ENCODE measurements at regions not wholly inside any gene's neighbourhood (a gene's known extent, or its start where the extent isn't known, plus 50 kb on each side); places are given as distances from the start of the nearest gene placed in this dataset.

DNA sequence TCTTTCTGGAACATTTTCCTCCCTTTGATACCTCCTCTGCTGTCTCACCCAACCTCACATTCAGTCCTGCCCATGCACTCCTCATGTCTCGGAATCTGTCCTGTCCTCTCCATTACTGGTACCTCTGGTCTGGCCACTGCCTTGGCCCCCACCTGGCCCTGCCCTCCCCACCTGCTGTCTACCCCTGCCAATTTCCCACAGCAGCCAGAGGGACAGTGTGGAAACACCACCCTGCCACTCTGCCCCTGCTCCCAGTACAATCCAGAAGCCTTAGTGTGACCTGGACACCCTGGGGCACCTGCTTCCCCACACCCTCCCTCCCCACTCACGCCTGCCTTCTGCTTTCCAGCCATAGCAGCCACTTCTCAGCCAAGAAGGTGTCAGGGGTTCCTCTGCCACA is 534.4 kb downstream of the MATN1 start:
- CTCF ChIA-PET: no interaction called here
- POLR2A ChIA-PET: no interaction called here
- no peak for DNase-seq (ENCODE audit: extremely low spot score)
- TF ChIP-seq, protein P1, sequence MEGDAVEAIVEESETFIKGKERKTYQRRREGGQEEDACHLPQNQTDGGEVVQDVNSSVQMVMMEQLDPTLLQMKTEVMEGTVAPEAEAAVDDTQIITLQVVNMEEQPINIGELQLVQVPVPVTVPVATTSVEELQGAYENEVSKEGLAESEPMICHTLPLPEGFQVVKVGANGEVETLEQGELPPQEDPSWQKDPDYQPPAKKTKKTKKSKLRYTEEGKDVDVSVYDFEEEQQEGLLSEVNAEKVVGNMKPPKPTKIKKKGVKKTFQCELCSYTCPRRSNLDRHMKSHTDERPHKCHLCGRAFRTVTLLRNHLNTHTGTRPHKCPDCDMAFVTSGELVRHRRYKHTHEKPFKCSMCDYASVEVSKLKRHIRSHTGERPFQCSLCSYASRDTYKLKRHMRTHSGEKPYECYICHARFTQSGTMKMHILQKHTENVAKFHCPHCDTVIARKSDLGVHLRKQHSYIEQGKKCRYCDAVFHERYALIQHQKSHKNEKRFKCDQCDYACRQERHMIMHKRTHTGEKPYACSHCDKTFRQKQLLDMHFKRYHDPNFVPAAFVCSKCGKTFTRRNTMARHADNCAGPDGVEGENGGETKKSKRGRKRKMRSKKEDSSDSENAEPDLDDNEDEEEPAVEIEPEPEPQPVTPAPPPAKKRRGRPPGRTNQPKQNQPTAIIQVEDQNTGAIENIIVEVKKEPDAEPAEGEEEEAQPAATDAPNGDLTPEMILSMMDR (IDR thresholded peaks at IDR 0.05; ENCODE audit: control extremely low read depth, extremely low read depth, low read depth, missing control alignments): no peak

DNA sequence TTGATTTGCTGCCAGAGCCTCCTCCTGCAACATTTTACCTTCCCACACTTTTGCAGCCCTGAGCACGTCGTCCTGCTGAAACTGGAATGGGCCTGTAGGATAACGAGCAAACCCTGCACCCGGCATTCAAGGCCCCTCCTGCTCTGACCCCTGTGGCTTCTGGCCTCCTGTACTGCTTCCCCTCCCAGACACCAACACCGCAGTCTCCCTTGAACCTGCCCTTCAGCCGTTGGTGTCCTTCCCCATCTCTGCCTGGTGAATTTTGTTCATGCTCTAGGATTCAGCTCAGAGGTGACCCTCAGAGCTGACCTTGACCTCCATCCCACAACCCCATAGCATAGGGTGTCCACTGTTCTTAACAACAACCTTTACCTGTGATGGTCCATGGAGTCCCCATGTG is 535.1 kb downstream of the MATN1 start:
- ChIA-PET POLR2A (no interaction called here), CTCF (no interaction called here)
- TF ChIP-seq, protein P1 (IDR thresholded peaks at IDR 0.05; ENCODE audit: control extremely low read depth, extremely low read depth, low read depth, missing control alignments): no peak
- no peak for DNase-seq (ENCODE audit: extremely low spot score)

DNA sequence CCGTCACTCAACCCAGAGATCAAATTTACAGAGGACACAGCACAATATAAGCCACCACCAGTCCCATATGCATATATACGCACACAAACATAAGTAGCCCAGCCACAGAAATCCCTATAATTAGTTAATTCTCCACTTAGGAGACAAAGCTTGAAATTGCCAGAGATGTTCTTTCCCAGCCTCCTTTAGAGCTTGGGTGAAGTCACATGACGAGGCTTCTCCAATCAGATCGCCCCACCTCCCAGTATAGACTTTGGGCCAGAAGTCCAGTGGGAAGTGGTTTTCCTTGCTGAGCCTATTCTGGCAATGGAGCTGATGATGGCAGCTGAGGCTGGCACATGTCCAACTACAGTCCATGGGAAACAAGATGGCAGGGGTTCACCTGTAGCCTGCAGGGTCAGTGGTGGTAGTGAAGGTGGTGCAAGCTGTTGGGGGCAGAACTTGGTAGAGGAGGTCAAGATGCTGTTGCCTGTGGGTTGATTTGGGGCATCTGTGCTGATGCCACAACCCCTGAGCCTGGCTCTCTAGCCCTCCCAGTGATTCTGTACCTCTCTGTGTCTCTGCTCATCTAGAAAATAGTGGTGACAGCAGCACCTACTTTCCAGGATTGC is 535.9 kb downstream of the MATN1 start:
- no peak for DNase-seq (ENCODE audit: extremely low spot score)
- TF ChIP-seq, protein P1 (IDR thresholded peaks at IDR 0.05; ENCODE audit: control extremely low read depth, extremely low read depth, low read depth, missing control alignments): no peak
- ChIA-PET CTCF (no interaction called here), POLR2A (no interaction called here)

DNA sequence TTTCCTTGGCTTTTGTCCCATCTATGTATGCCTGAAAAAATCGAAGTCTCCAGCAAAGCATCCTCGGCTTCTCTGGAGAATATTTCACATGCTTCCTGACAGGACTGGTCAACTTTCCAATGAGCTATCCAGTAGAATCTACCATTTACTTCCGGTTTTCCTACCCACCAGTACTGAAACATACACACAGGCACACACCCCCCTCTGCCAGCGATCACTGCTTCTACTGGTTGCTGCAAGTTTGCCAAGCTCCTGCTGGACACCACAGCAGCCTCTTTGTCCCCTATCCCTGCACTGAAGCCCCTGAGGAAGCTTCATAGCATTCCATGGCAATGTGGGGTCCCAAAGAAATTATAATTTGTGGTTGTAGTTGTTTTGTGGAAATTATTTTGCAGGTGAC is 536.8 kb downstream of the MATN1 start:
- DNase-seq (ENCODE audit: extremely low spot score): no peak
- CTCF ChIA-PET: no interaction called here
- TF ChIP-seq, protein P1 (IDR thresholded peaks at IDR 0.05; ENCODE audit: control extremely low read depth, extremely low read depth, low read depth, missing control alignments): no peak
- POLR2A ChIA-PET: no interaction called here

DNA sequence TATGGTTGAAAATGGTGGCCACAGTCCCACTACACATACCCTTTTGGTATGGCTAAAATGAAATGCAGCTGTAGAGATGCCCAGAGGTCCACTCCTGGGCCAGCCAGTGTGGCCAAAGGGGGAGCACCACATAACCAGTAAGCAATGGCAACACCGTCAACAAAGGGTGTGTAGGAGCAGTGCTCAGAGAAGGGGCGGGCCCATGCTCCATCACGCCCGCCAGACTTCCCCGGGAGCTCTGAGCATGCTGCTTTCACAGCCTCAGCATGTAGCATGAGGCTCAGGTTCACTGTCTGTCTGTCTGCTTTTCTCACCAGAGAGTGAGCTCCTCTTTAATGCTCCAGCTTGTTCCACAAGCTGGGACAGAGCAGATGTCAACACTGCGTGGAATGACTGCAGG is 537.6 kb downstream of the MATN1 start:
- CTCF ChIA-PET: no interaction called here
- TF ChIP-seq, protein P1 (IDR thresholded peaks at IDR 0.05; ENCODE audit: control extremely low read depth, extremely low read depth, low read depth, missing control alignments): no peak
- no peak for DNase-seq (ENCODE audit: extremely low spot score)
- POLR2A ChIA-PET: no interaction called here

DNA sequence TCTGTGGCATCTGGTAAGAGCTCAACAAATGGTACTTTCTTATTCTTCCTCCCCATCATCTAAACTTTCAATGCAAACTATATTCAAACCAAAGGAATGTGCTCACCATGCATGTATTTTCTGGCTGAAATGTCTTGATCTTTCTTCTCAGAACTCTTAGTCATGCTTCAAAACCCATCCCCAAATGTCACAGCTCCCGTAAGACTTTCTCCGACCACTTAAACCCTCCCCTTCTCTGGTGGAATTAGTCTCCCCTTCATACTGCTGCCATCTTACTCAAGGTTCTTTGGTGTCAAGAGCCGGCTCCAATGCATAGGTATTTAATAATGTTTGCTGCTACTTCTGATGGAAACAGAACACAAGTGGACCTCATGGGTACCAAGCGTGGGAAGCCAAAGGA is 538.1 kb downstream of the MATN1 start:
- POLR2A ChIA-PET: no interaction called here
- TF ChIP-seq, protein P1 (IDR thresholded peaks at IDR 0.05; ENCODE audit: control extremely low read depth, extremely low read depth, low read depth, missing control alignments): no peak
- DNase-seq (ENCODE audit: extremely low spot score): no peak
- CTCF ChIA-PET: no interaction called here

Data from GM10248 (cell line).